HEK293 (cell line): ENCODE measurements at regions not wholly inside any gene's neighbourhood (a gene's known extent, or its start where the extent isn't known, plus 50 kb on each side); places are given as distances from the start of the nearest gene placed in this dataset.

Experiments used
- PRDM1 ChIP-seq: fragments of 450-650 bp; formaldehyde crosslinking; IDR thresholded peaks from 2 replicates; pipeline ENCODE4; 2016; ENCODE audit warnings: missing biosample characterization, missing genetic modification characterization
- RBAK ChIP-seq: fragments of 450-650 bp; formaldehyde crosslinking; IDR thresholded peaks from 2 replicates; pipeline ENCODE4 v1.5.1; 2016; ENCODE audit warnings: missing biosample characterization, missing genetic modification characterization
- YY1 ChIP-seq: fragments of 450-650 bp; formaldehyde crosslinking; IDR thresholded peaks from 2 replicates; pipeline ENCODE4 v1.5.1; 2018; ENCODE audit warnings: missing biosample characterization, missing genetic modification characterization
- ZEB2 ChIP-seq: fragments of 450-650 bp; formaldehyde crosslinking; IDR thresholded peaks from 2 replicates; pipeline ENCODE4 v1.5.1; 2016; ENCODE audit warnings: missing biosample characterization, missing genetic modification characterization
- ZNF23 ChIP-seq: fragments of 450-650 bp; formaldehyde crosslinking; IDR thresholded peaks from 2 replicates; pipeline ENCODE4 v1.5.1; 2016; ENCODE audit warnings: missing biosample characterization, missing genetic modification characterization, borderline replicate concordance
- ZNF24 ChIP-seq: fragments of 450-650 bp; formaldehyde crosslinking; IDR thresholded peaks from 2 replicates; pipeline ENCODE4 v1.5.1; 2016; ENCODE audit warnings: missing biosample characterization, missing genetic modification characterization
- ZNF558 ChIP-seq: fragments of 450-650 bp; formaldehyde crosslinking; IDR thresholded peaks from 2 replicates; pipeline ENCODE4 v1.5.1; 2016; ENCODE audit warnings: missing biosample characterization, missing genetic modification characterization
- ZNF658 ChIP-seq: fragments of 450-650 bp; formaldehyde crosslinking; IDR thresholded peaks from 2 replicates; pipeline ENCODE4; 2016; ENCODE audit warnings: missing biosample characterization, missing genetic modification characterization
- ZSCAN23 ChIP-seq: fragments of 450-650 bp; formaldehyde crosslinking; IDR thresholded peaks from 2 replicates; pipeline ENCODE4 v1.5.1; 2016; ENCODE audit warnings: missing biosample characterization, missing genetic modification characterization
- TF ChIP-seq, protein P1 (sequence below): fragments of 450-650 bp; formaldehyde crosslinking; IDR thresholded peaks from 2 replicates; pipeline ENCODE4 v1.5.1; 2016; ENCODE audit warnings: missing biosample characterization, missing genetic modification characterization
- TF ChIP-seq, protein P2 (sequence below): sonication (generic); formaldehyde crosslinking; IDR thresholded peaks from 2 replicates; pipeline ENCODE4 v1.8.1; 2022; ENCODE audit warnings: mild to moderate bottlenecking, moderate library complexity, missing genetic modification reagents

DNA sequence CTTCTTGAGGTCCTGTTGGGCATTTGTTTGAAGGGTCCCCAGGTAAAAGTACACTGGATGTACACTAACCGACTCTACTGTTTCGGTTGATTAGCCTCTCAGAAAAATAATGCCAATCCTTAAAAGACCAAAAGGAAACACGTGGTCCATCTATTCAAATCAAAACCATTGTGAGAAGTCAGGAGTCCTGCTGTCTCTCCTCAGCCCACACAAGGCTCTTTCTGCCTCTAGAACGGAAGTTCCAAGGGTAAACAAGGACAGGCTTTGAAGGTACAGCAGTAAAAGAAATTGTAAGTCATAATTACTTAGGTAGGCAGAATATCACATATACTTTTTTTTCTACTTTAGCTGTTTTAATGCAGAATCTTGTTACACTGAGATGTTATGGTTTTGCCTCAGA, 71.7 kb upstream of the TPK1 start:
- TF ChIP-seq, protein P1, sequence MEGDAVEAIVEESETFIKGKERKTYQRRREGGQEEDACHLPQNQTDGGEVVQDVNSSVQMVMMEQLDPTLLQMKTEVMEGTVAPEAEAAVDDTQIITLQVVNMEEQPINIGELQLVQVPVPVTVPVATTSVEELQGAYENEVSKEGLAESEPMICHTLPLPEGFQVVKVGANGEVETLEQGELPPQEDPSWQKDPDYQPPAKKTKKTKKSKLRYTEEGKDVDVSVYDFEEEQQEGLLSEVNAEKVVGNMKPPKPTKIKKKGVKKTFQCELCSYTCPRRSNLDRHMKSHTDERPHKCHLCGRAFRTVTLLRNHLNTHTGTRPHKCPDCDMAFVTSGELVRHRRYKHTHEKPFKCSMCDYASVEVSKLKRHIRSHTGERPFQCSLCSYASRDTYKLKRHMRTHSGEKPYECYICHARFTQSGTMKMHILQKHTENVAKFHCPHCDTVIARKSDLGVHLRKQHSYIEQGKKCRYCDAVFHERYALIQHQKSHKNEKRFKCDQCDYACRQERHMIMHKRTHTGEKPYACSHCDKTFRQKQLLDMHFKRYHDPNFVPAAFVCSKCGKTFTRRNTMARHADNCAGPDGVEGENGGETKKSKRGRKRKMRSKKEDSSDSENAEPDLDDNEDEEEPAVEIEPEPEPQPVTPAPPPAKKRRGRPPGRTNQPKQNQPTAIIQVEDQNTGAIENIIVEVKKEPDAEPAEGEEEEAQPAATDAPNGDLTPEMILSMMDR (tag by site-specific recombination): no peak
- no peak for TF ChIP-seq ZNF558 (tag by site-specific recombination)
- no peak for TF ChIP-seq ZNF658
- TF ChIP-seq PRDM1: no peak
- TF ChIP-seq, protein P2, sequence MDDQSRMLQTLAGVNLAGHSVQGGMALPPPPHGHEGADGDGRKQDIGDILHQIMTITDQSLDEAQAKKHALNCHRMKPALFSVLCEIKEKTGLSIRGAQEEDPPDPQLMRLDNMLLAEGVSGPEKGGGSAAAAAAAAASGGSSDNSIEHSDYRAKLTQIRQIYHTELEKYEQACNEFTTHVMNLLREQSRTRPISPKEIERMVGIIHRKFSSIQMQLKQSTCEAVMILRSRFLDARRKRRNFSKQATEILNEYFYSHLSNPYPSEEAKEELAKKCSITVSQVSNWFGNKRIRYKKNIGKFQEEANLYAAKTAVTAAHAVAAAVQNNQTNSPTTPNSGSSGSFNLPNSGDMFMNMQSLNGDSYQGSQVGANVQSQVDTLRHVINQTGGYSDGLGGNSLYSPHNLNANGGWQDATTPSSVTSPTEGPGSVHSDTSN (CRISPR knock-in tag): no peak
- no peak for TF ChIP-seq ZNF23 (tag by site-specific recombination)
- no peak for TF ChIP-seq RBAK (tag by site-specific recombination)
- TF ChIP-seq ZEB2 (tag by site-specific recombination): no peak
- TF ChIP-seq ZSCAN23 (tag by site-specific recombination): no peak
- no peak for TF ChIP-seq YY1 (tag by site-specific recombination)
- TF ChIP-seq ZNF24 (tag by site-specific recombination): no peak
